ENCODE measurements at regions not wholly inside any gene's neighbourhood (a gene's known extent, or its start where the extent isn't known, plus 50 kb on each side); places are given as distances from the start of the nearest gene placed in this dataset.

- Mint-ChIP-seq H3K9me3 (no peaks in the 10 kb centered on the region), H3K4me3 (no peak overlapping the region), H3K27ac (no peak overlapping the region), H3K36me3 (ENCODE audit: low read depth) (no peaks in the 10 kb centered on the region), H3K4me1 (no peaks in the 10 kb centered on the region), H3K27me3 (no peaks in the 10 kb centered on the region)
- no peak for DNase-seq
- intact Hi-C loops (cut with micrococcal nuclease) = no loop called here
These were observed 301.4 kb downstream of the NR4A2 start for GRCh38 chr2:156031121-156031520.

GRCh38 chr2:156023229-156023869 lies 309.2 kb downstream of the NR4A2 start:
- no peak for DNase-seq
- H3K27me3 Mint-ChIP-seq = no peaks in the 10 kb centered on the region
- no peaks in the 10 kb centered on the region for H3K9me3 Mint-ChIP-seq
- H3K27ac Mint-ChIP-seq = no peak overlapping the region
- no peaks in the 10 kb centered on the region for H3K36me3 Mint-ChIP-seq (ENCODE audit: low read depth)
- no peak overlapping the region for H3K4me3 Mint-ChIP-seq
- intact Hi-C loops (cut with micrococcal nuclease) = no loop called here
- H3K4me1 Mint-ChIP-seq = no peaks in the 10 kb centered on the region

GRCh38 chr2:156021146-156022040 lies 311.1 kb downstream of the NR4A2 start:
- no peak for DNase-seq
- intact Hi-C loops (cut with micrococcal nuclease) = no loop called here
- H3K4me1 Mint-ChIP-seq = no peaks in the 10 kb centered on the region
- no peaks in the 10 kb centered on the region for H3K36me3 Mint-ChIP-seq (ENCODE audit: low read depth)
- H3K27ac Mint-ChIP-seq = no peak overlapping the region
- H3K27me3 Mint-ChIP-seq = no peaks in the 10 kb centered on the region
- no peak overlapping the region for H3K4me3 Mint-ChIP-seq
- no peaks in the 10 kb centered on the region for H3K9me3 Mint-ChIP-seq

- intact Hi-C loops (cut with micrococcal nuclease) = no loop called here
- Mint-ChIP-seq H3K9me3 (no peaks in the 10 kb centered on the region), H3K4me1 (no peaks in the 10 kb centered on the region), H3K27me3 (no peaks in the 10 kb centered on the region), H3K4me3 (no peak overlapping the region), H3K36me3 (ENCODE audit: low read depth) (no peaks in the 10 kb centered on the region), H3K27ac (no peak overlapping the region)
- DNase-seq = no peak
These were observed 313.2 kb downstream of the NR4A2 start for GRCh38 chr2:156019341-156019740.

- Mint-ChIP-seq H3K27me3 (no peaks in the 10 kb centered on the region), H3K27ac (no peak overlapping the region), H3K36me3 (ENCODE audit: low read depth) (no peaks in the 10 kb centered on the region), H3K4me3 (no peak overlapping the region), H3K4me1 (no peaks in the 10 kb centered on the region), H3K9me3 (no peaks in the 10 kb centered on the region)
- DNase-seq = no peak
- intact Hi-C loops (cut with micrococcal nuclease) = no loop called here
These were observed 315.1 kb downstream of the NR4A2 start for GRCh38 chr2:156017341-156017885.

- Mint-ChIP-seq H3K36me3 (ENCODE audit: low read depth) (no peaks in the 10 kb centered on the region), H3K27ac (no peak overlapping the region), H3K4me3 (no peak overlapping the region), H3K4me1 (no peaks in the 10 kb centered on the region), H3K9me3 (no peaks in the 10 kb centered on the region), H3K27me3 (no peaks in the 10 kb centered on the region)
- DNase-seq = no peak
- intact Hi-C loops (cut with micrococcal nuclease) = no loop called here
These were observed 323.2 kb downstream of the NR4A2 start for GRCh38 chr2:156009293-156009692.

GRCh38 chr2:156006721-156007618 lies 325.6 kb downstream of the NR4A2 start:
- DNase-seq = no peak
- Mint-ChIP-seq H3K36me3 (ENCODE audit: low read depth) (no peaks in the 10 kb centered on the region), H3K27me3 (no peaks in the 10 kb centered on the region), H3K9me3 (no peaks in the 10 kb centered on the region), H3K4me1 (no peaks in the 10 kb centered on the region), H3K4me3 (no peak overlapping the region), H3K27ac (no peak overlapping the region)
- intact Hi-C loops (cut with micrococcal nuclease) = no loop called here

GRCh38 chr2:156005999-156006712 lies 326.4 kb downstream of the NR4A2 start:
- intact Hi-C loops (cut with micrococcal nuclease) = no loop called here
- DNase-seq = no peak
- Mint-ChIP-seq H3K27me3 (no peaks in the 10 kb centered on the region), H3K4me3 (no peak overlapping the region), H3K9me3 (no peaks in the 10 kb centered on the region), H3K36me3 (ENCODE audit: low read depth) (no peaks in the 10 kb centered on the region), H3K4me1 (no peaks in the 10 kb centered on the region), H3K27ac (no peak overlapping the region)

GRCh38 chr2:156005531-156005930 lies 327.0 kb downstream of the NR4A2 start:
- Mint-ChIP-seq H3K4me3 (no peak overlapping the region), H3K4me1 (no peaks in the 10 kb centered on the region), H3K27me3 (no peaks in the 10 kb centered on the region), H3K9me3 (no peaks in the 10 kb centered on the region), H3K36me3 (ENCODE audit: low read depth) (no peaks in the 10 kb centered on the region), H3K27ac (no peak overlapping the region)
- intact Hi-C loops (cut with micrococcal nuclease) = no loop called here
- DNase-seq = no peak

- intact Hi-C loops (cut with micrococcal nuclease) = no loop called here
- H3K4me1 Mint-ChIP-seq = no peaks in the 10 kb centered on the region
- DNase-seq = no peak
- H3K9me3 Mint-ChIP-seq = no peaks in the 10 kb centered on the region
- H3K36me3 Mint-ChIP-seq (ENCODE audit: low read depth) = no peaks in the 10 kb centered on the region
- H3K27ac Mint-ChIP-seq = no peak overlapping the region
- H3K4me3 Mint-ChIP-seq = no peak overlapping the region
- H3K27me3 Mint-ChIP-seq = no peaks in the 10 kb centered on the region
These were observed 328.1 kb downstream of the NR4A2 start for GRCh38 chr2:156004459-156004858.

GRCh38 chr2:156003780-156004179 lies 328.7 kb downstream of the NR4A2 start:
- no peaks in the 10 kb centered on the region for H3K27me3 Mint-ChIP-seq
- intact Hi-C loops (cut with micrococcal nuclease) = no loop called here
- H3K9me3 Mint-ChIP-seq = no peaks in the 10 kb centered on the region
- no peak for DNase-seq
- H3K36me3 Mint-ChIP-seq (ENCODE audit: low read depth) = no peaks in the 10 kb centered on the region
- H3K27ac Mint-ChIP-seq = no peak overlapping the region
- no peak overlapping the region for H3K4me3 Mint-ChIP-seq
- H3K4me1 Mint-ChIP-seq = no peaks in the 10 kb centered on the region

GRCh38 chr2:156001851-156002250 lies 330.7 kb downstream of the NR4A2 start:
- H3K27ac Mint-ChIP-seq = no peak overlapping the region
- intact Hi-C loops (cut with micrococcal nuclease) = no loop called here
- H3K4me3 Mint-ChIP-seq = no peak overlapping the region
- no peaks in the 10 kb centered on the region for H3K27me3 Mint-ChIP-seq
- no peaks in the 10 kb centered on the region for H3K36me3 Mint-ChIP-seq (ENCODE audit: low read depth)
- H3K9me3 Mint-ChIP-seq = no peaks in the 10 kb centered on the region
- no peaks in the 10 kb centered on the region for H3K4me1 Mint-ChIP-seq
- no peak for DNase-seq

- H3K27ac Mint-ChIP-seq = no peak overlapping the region
- H3K4me3 Mint-ChIP-seq = no peak overlapping the region
- no peak for DNase-seq
- no peaks in the 10 kb centered on the region for H3K4me1 Mint-ChIP-seq
- intact Hi-C loops (cut with micrococcal nuclease) = no loop called here
- no peaks in the 10 kb centered on the region for H3K36me3 Mint-ChIP-seq (ENCODE audit: low read depth)
- no peaks in the 10 kb centered on the region for H3K27me3 Mint-ChIP-seq
- no peaks in the 10 kb centered on the region for H3K9me3 Mint-ChIP-seq
These were observed 335.0 kb downstream of the NR4A2 start for GRCh38 chr2:155997538-155997937.

All from activated CD4-positive, alpha-beta T cell treated with anti-CD3 and anti-CD28 coated beads, Interleukin-2, amount 10 ng/mL, durations not matched to agents 24 days and 14 days (primary cell).